Activated CD4-positive, CD25-positive, alpha-beta regulatory T cell (primary cell): ENCODE measurements at regions not wholly inside any gene's neighbourhood (a gene's known extent, or its start where the extent isn't known, plus 50 kb on each side); places are given as distances from the start of the nearest gene placed in this dataset.

Source experiments
- DNase-seq, 4 experiments: peaks; one replicate each; lab custom pipeline; 2025; lab: John Stamatoyannopoulos, UW

GRCh38 chr7:21092766-21093702, 306.3 kb upstream of the SP8 start:
- no peak for DNase-seq

GRCh38 chr7:21094589-21094988, 307.9 kb upstream of the SP8 start:
- DNase-seq: no peak

GRCh38 chr7:21099432-21099831, 312.7 kb upstream of the SP8 start:
- DNase-seq: no peak

- no peak for DNase-seq
Measured at GRCh38 chr7:21099955-21100354, 313.3 kb upstream of the SP8 start.

- DNase-seq: no peak
Measured at GRCh38 chr7:21101541-21101940, 314.9 kb upstream of the SP8 start.

- DNase-seq: no peak
Measured at GRCh38 chr7:21103426-21104123, 316.9 kb upstream of the SP8 start.

GRCh38 chr7:21104124-21104500, 317.4 kb upstream of the SP8 start:
- no peak for DNase-seq

GRCh38 chr7:21106296-21106732, 319.6 kb upstream of the SP8 start:
- DNase-seq: no peak

GRCh38 chr7:21107101-21107500, 320.4 kb upstream of the SP8 start:
- no peak for DNase-seq

GRCh38 chr7:21108182-21108581, 319.7 kb upstream of the SP4 start:
- no peak for DNase-seq

GRCh38 chr7:21113609-21114415, 314.1 kb upstream of the SP4 start:
- DNase-seq: no peak

- DNase-seq: no peak
Measured at GRCh38 chr7:21123586-21123985, 304.3 kb upstream of the SP4 start.

GRCh38 chr7:21125297-21125696, 302.6 kb upstream of the SP4 start:
- DNase-seq: no peak

- DNase-seq: no peak
Measured at GRCh38 chr7:21128062-21128817, 299.6 kb upstream of the SP4 start.

- no peak for DNase-seq
Measured at GRCh38 chr7:21131897-21132296, 296.0 kb upstream of the SP4 start.

- DNase-seq: no peak
Measured at GRCh38 chr7:21134631-21135030, 293.3 kb upstream of the SP4 start.

- DNase-seq: no peak
Measured at GRCh38 chr7:21135437-21135836, 292.4 kb upstream of the SP4 start.

GRCh38 chr7:21137640-21138039, 290.2 kb upstream of the SP4 start:
- no peak for DNase-seq

GRCh38 chr7:21140622-21141021, 287.3 kb upstream of the SP4 start:
- no peak for DNase-seq

- no peak for DNase-seq
Measured at GRCh38 chr7:21141476-21141875, 286.4 kb upstream of the SP4 start.

- no peak for DNase-seq
Measured at GRCh38 chr7:21142081-21142480, 285.8 kb upstream of the SP4 start.
